ENCODE measurements at regions not wholly inside any gene's neighbourhood (a gene's known extent, or its start where the extent isn't known, plus 50 kb on each side); places are given as distances from the start of the nearest gene placed in this dataset.
"Not testable (repeated sequence)": the region's sequence is repeated elsewhere in the genome, so short reads cannot be mapped to it uniquely, and the experiment has no call there.

GRCh38 chr14:46432516-46432915 lies 219.1 kb downstream of the RPL10L start:
- no peak for DNase-seq
- Histone ChIP-seq H3K27ac (no peak overlapping the region), H3K9me3 (no peaks in the 10 kb centered on the region), H3K4me3 (no peak overlapping the region), H3K4me1 (no peaks in the 10 kb centered on the region), H3K36me3 (replicated peaks in 1 of 2; ENCODE audit: insufficient read depth in 1 of 2, low read depth in 2 of 2) (no peaks in the 10 kb centered on the region), H3K27me3 (no peaks in the 10 kb centered on the region)
- whole genome bisulfite sequencing, 2 donors = 52 to 57% methylated on average over 1 to 2 of the region's 2 CpGs
- no peak for TF ChIP-seq POLR2A (IDR thresholded peaks at IDR 0.05)
- no peak for TF ChIP-seq CTCF (IDR thresholded peaks at IDR 0.05)
- intact Hi-C loops (cut with DNase I) = no loop called here
- no peak for ATAC-seq

- DNase-seq (no peak), ATAC-seq (no peak)
- no peak overlapping the region for H3K27ac ChIP-seq
- no peak for TF ChIP-seq POLR2A (IDR thresholded peaks at IDR 0.05)
- TF ChIP-seq CTCF (IDR thresholded peaks at IDR 0.05) = no peak
- H3K4me3 ChIP-seq = no peak overlapping the region
- no peaks in the 10 kb centered on the region for H3K4me1 ChIP-seq
- H3K9me3 ChIP-seq = no peaks in the 10 kb centered on the region
- intact Hi-C loops (cut with DNase I) = no loop called here
- H3K36me3 ChIP-seq (replicated peaks in 1 of 2; ENCODE audit: insufficient read depth in 1 of 2, low read depth in 2 of 2) = no peaks in the 10 kb centered on the region
- no peaks in the 10 kb centered on the region for H3K27me3 ChIP-seq
Observed at GRCh38 chr14:46417066-46417465, 234.5 kb downstream of the RPL10L start.

- no peak for TF ChIP-seq CTCF (IDR thresholded peaks at IDR 0.05)
- no peak for TF ChIP-seq POLR2A (IDR thresholded peaks at IDR 0.05)
- WGBS, 2 donors = 16 to 24% methylated on average over 2 of the region's 2 CpGs
- H3K4me3 ChIP-seq = no peak overlapping the region
- H3K27me3 ChIP-seq = no peaks in the 10 kb centered on the region
- intact Hi-C loops (cut with DNase I) = no loop called here
- ATAC-seq = no peak
- H3K9me3 ChIP-seq = no peaks in the 10 kb centered on the region
- H3K36me3 ChIP-seq (replicated peaks in 1 of 2; ENCODE audit: insufficient read depth in 1 of 2, low read depth in 2 of 2) = no peaks in the 10 kb centered on the region
- peaks cover 8% of the 10 kb centered on the region for H3K4me1 ChIP-seq
- H3K27ac ChIP-seq = no peak overlapping the region
- DNase-seq = no peak
Observed at GRCh38 chr14:46404865-46405811, 246.4 kb downstream of the RPL10L start.

GRCh38 chr14:46402001-46402690 lies 249.4 kb downstream of the RPL10L start:
- not testable (repeated sequence) for DNase-seq, ATAC-seq

GRCh38 chr14:46401066-46401465 lies 250.5 kb downstream of the RPL10L start:
- H3K4me3 ChIP-seq = no peak overlapping the region
- ATAC-seq = no peak
- intact Hi-C loops (cut with DNase I) = no loop called here
- H3K36me3 ChIP-seq (replicated peaks in 1 of 2; ENCODE audit: insufficient read depth in 1 of 2, low read depth in 2 of 2) = no peaks in the 10 kb centered on the region
- no peaks in the 10 kb centered on the region for H3K27me3 ChIP-seq
- H3K27ac ChIP-seq = no peak overlapping the region
- no peaks in the 10 kb centered on the region for H3K9me3 ChIP-seq
- H3K4me1 ChIP-seq = peaks cover 8% of the 10 kb centered on the region
- 38 to 47% methylated on average over 2 of the region's 2 CpGs for WGBS, 2 donors
- DNase-seq = no peak
- TF ChIP-seq POLR2A (IDR thresholded peaks at IDR 0.05) (no peak), CTCF (IDR thresholded peaks at IDR 0.05) (no peak)

More at GRCh38 chr14:46402001-46402690, 249.4 kb downstream of the RPL10L start:
- H3K9me3 ChIP-seq; intact Hi-C loops (cut with DNase I); H3K27me3 ChIP-seq; H3K4me3 ChIP-seq; H3K27ac ChIP-seq; H3K4me1 ChIP-seq; H3K36me3 ChIP-seq (replicated peaks in 1 of 2; ENCODE audit: insufficient read depth in 1 of 2, low read depth in 2 of 2): not testable (repeated sequence)
- 74 to 88% methylated on average over 18 of the region's 18 CpGs for WGBS, 2 donors

Data from body of pancreas (tissue), 4 donors.